Amniotic stem cell (primary cell): ENCODE measurements at regions not wholly inside any gene's neighbourhood (a gene's known extent, or its start where the extent isn't known, plus 50 kb on each side); places are given as distances from the start of the nearest gene placed in this dataset.

Experiments
- DNase-seq: peaks from one replicate; lab custom pipeline; 2025; lab: John Stamatoyannopoulos, UW

- no peak for DNase-seq
Measured at GRCh38 chr2:105450471-105450870, 51.6 kb upstream of the FHL2 start.

GRCh38 chr2:105449076-105449475, 50.2 kb upstream of the FHL2 start:
- no peak for DNase-seq
